ENCODE measurements at regions not wholly inside any gene's neighbourhood (a gene's known extent, or its start where the extent isn't known, plus 50 kb on each side); places are given as distances from the start of the nearest gene placed in this dataset.

GRCh38 chr2:193701484-193701883 lies 1506.8 kb upstream of the TMEFF2 start:
- TF ChIP-seq EZH2 (IDR thresholded peaks at IDR 0.05; ENCODE audit: low read depth) (no peak), CTCF (conservative IDR thresholded peaks at IDR 0.05) (no peak)

Measured in PC-9 (cell line).